ENCODE measurements at regions not wholly inside any gene's neighbourhood (a gene's known extent, or its start where the extent isn't known, plus 50 kb on each side); places are given as distances from the start of the nearest gene placed in this dataset.

- WGBS (ENCODE audit: insufficient coverage) = no CpG with 5 or more reads among the region's 2 CpGs
- H3K4me3 Mint-ChIP-seq = no peak overlapping the region
- no peaks in the 10 kb centered on the region for H3K4me1 Mint-ChIP-seq
- no peaks in the 10 kb centered on the region for H3K27me3 ChIP-seq (replicated peaks in 1 of 4; ENCODE audit: control extremely low read depth in 1 of 4, control insufficient read depth in 3 of 4, insufficient read depth in 4 of 4, low read length in 3 of 4)
- no peak overlapping the region for H3K4me3 ChIP-seq (ENCODE audit: control extremely low read depth in 1 of 5, extremely low read depth in 1 of 5, insufficient read depth in 1 of 5, low read depth in 2 of 5, low read length in 4 of 5)
- H3K27me3 Mint-ChIP-seq = no peaks in the 10 kb centered on the region
- H3K9ac ChIP-seq (ENCODE audit: low read length) = no peak overlapping the region
- intact Hi-C loops (cut with micrococcal nuclease) = no loop called here
- ATAC-seq (ENCODE audit: low read depth) (no peak), DNase-seq (no peak)
- no peaks in the 10 kb centered on the region for H3K36me3 ChIP-seq (replicated peaks in 1 of 2; ENCODE audit: control extremely low read depth in 1 of 2, control insufficient read depth in 1 of 2, extremely low read depth in 1 of 2, insufficient read depth in 2 of 2, low read length in 1 of 2)
- no peak overlapping the region for H3K27ac Mint-ChIP-seq
- H3K9me3 ChIP-seq (ENCODE audit: control extremely low read depth in 1 of 3, control insufficient read depth in 2 of 3, insufficient read depth in 1 of 3, low read length in 2 of 3) = peaks cover 0 to 10% (median 2%) of the 10 kb centered on the region in 3 donors
- no peak overlapping the region for H2AFZ ChIP-seq (ENCODE audit: insufficient read depth, low read depth, low read length, poor library complexity, severe bottlenecking)
- no peak overlapping the region for H3K4me2 ChIP-seq (replicated peaks; ENCODE audit: low read depth, low read length, poor library complexity, severe bottlenecking)
- H4K20me1 ChIP-seq (ENCODE audit: control insufficient read depth, insufficient read depth, low read length, poor library complexity, severe bottlenecking) = no peaks in the 10 kb centered on the region
- H3K79me2 ChIP-seq (ENCODE audit: control insufficient read depth, insufficient read depth, low read length) = no peaks in the 10 kb centered on the region
- H3K4me1 ChIP-seq (ENCODE audit: control insufficient read depth in 2 of 2, insufficient read depth in 2 of 2, low read length in 2 of 2) = no peaks in the 10 kb centered on the region
- ChIA-PET POLR2A (no interaction called here), CTCF (no interaction called here)
- no peak overlapping the region for H3K27ac ChIP-seq (ENCODE audit: low read length in 2 of 2)
- peaks cover 5% of the 10 kb centered on the region for H3K9me3 Mint-ChIP-seq (ENCODE audit: insufficient read depth)
- no peak for TF ChIP-seq CTCF (IDR thresholded peaks at IDR 0.05)
- no peak for TF ChIP-seq EZH2 (IDR thresholded peaks at IDR 0.05; ENCODE audit: borderline replicate concordance, insufficient read depth, low read depth, low read length, poor library complexity, severe bottlenecking)
Observed at GRCh38 chr11:29026286-29026685, 918.1 kb downstream of the METTL15 start.

- no peaks in the 10 kb centered on the region for H3K4me1 ChIP-seq (ENCODE audit: control insufficient read depth in 2 of 2, insufficient read depth in 2 of 2, low read length in 2 of 2)
- TF ChIP-seq CTCF (IDR thresholded peaks at IDR 0.05) = no peak
- no peak for TF ChIP-seq EZH2 (IDR thresholded peaks at IDR 0.05; ENCODE audit: borderline replicate concordance, insufficient read depth, low read depth, low read length, poor library complexity, severe bottlenecking)
- no peak overlapping the region for H3K27ac ChIP-seq (ENCODE audit: low read length in 2 of 2)
- POLR2A ChIA-PET = no interaction called here
- H3K4me1 Mint-ChIP-seq = no peaks in the 10 kb centered on the region
- 100% methylated on average over 1 of the region's 3 CpGs for WGBS (ENCODE audit: insufficient coverage)
- no peak overlapping the region for H2AFZ ChIP-seq (ENCODE audit: insufficient read depth, low read depth, low read length, poor library complexity, severe bottlenecking)
- peaks cover 0 to 10% (median 2%) of the 10 kb centered on the region in 3 donors for H3K9me3 ChIP-seq (ENCODE audit: control extremely low read depth in 1 of 3, control insufficient read depth in 2 of 3, insufficient read depth in 1 of 3, low read length in 2 of 3)
- ATAC-seq (ENCODE audit: low read depth) (no peak), DNase-seq (no peak)
- H3K4me3 ChIP-seq (ENCODE audit: control extremely low read depth in 1 of 5, extremely low read depth in 1 of 5, insufficient read depth in 1 of 5, low read depth in 2 of 5, low read length in 4 of 5) = no peak overlapping the region
- H3K9me3 Mint-ChIP-seq (ENCODE audit: insufficient read depth) = peaks cover 5% of the 10 kb centered on the region
- no peak overlapping the region for H3K4me2 ChIP-seq (replicated peaks; ENCODE audit: low read depth, low read length, poor library complexity, severe bottlenecking)
- CTCF ChIA-PET = no interaction called here
- no peak overlapping the region for H3K9ac ChIP-seq (ENCODE audit: low read length)
- no peaks in the 10 kb centered on the region for H4K20me1 ChIP-seq (ENCODE audit: control insufficient read depth, insufficient read depth, low read length, poor library complexity, severe bottlenecking)
- intact Hi-C loops (cut with micrococcal nuclease) = no loop called here
- no peak overlapping the region for H3K27ac Mint-ChIP-seq
- H3K36me3 ChIP-seq (replicated peaks in 1 of 2; ENCODE audit: control extremely low read depth in 1 of 2, control insufficient read depth in 1 of 2, extremely low read depth in 1 of 2, insufficient read depth in 2 of 2, low read length in 1 of 2) = no peaks in the 10 kb centered on the region
- no peak overlapping the region for H3K4me3 Mint-ChIP-seq
- H3K79me2 ChIP-seq (ENCODE audit: control insufficient read depth, insufficient read depth, low read length) = no peaks in the 10 kb centered on the region
- no peaks in the 10 kb centered on the region for H3K27me3 ChIP-seq (replicated peaks in 1 of 4; ENCODE audit: control extremely low read depth in 1 of 4, control insufficient read depth in 3 of 4, insufficient read depth in 4 of 4, low read length in 3 of 4)
- no peaks in the 10 kb centered on the region for H3K27me3 Mint-ChIP-seq
Observed at GRCh38 chr11:29025001-29025400, 916.8 kb downstream of the METTL15 start.

All from B cell (primary cell).